Tibial nerve (tissue), 4 donors: ENCODE measurements at regions not wholly inside any gene's neighbourhood (a gene's known extent, or its start where the extent isn't known, plus 50 kb on each side); places are given as distances from the start of the nearest gene placed in this dataset.

Source experiments
- EP300 ChIP-seq, 2 donors: sonication (generic); formaldehyde crosslinking; IDR thresholded peaks; one replicate each; pipeline ENCODE4 v1.6.1; 2017; ENCODE audit warnings: antibody characterized with exemption in 2 of 2, mild to moderate bottlenecking in 1 of 2
- POLR2A ChIP-seq, 2 donors: fragments of 450-650 bp; IDR thresholded peaks; one replicate each; pipeline ENCODE4 v1.6.1; 2017; ENCODE audit warnings: antibody characterized with exemption in 2 of 2, mild to moderate bottlenecking in 2 of 2, moderate library complexity in 2 of 2
- TF ChIP-seq, protein P1 (sequence below), 5 experiments: fragments of 200-600 bp in 3 of 5; fragments of 450-650 bp in 2 of 5; sonication (generic) in 3 of 5; IDR thresholded peaks; one replicate each; pipeline ENCODE4 v1.5.1; 2016 to 2019; ENCODE audit warnings: antibody characterized with exemption in 5 of 5, mild to moderate bottlenecking in 3 of 5, moderate library complexity in 2 of 5

DNA sequence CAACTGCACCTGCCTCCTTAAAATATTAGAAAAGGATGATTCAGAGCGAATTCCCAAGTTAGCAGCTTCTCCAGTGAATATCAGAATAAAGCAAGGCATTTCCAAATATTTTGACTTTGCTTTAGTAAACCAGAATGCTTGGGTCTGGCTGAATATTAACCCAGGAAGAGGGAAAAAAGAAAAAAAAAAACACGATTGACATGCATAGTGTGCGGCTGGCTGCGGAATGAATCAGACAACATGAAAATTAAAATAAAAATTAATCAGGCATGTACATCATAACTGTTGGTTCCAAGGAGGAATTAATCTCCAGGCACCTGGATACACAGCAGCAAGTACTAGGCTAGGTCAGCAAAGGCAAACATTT lies 105.8 kb upstream of the NCKAP5 start:
- TF ChIP-seq, protein P1, sequence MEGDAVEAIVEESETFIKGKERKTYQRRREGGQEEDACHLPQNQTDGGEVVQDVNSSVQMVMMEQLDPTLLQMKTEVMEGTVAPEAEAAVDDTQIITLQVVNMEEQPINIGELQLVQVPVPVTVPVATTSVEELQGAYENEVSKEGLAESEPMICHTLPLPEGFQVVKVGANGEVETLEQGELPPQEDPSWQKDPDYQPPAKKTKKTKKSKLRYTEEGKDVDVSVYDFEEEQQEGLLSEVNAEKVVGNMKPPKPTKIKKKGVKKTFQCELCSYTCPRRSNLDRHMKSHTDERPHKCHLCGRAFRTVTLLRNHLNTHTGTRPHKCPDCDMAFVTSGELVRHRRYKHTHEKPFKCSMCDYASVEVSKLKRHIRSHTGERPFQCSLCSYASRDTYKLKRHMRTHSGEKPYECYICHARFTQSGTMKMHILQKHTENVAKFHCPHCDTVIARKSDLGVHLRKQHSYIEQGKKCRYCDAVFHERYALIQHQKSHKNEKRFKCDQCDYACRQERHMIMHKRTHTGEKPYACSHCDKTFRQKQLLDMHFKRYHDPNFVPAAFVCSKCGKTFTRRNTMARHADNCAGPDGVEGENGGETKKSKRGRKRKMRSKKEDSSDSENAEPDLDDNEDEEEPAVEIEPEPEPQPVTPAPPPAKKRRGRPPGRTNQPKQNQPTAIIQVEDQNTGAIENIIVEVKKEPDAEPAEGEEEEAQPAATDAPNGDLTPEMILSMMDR (IDR thresholded peaks at IDR 0.05): no peak
- TF ChIP-seq POLR2A (IDR thresholded peaks at IDR 0.05) (no peak), EP300 (IDR thresholded peaks at IDR 0.05) (no peak)
